ENCODE measurements at regions not wholly inside any gene's neighbourhood (a gene's known extent, or its start where the extent isn't known, plus 50 kb on each side); places are given as distances from the start of the nearest gene placed in this dataset.

GRCh38 chr21:35325953-35326352, 276.9 kb upstream of the RUNX1 start:
- Histone ChIP-seq H3K27me3 (ENCODE audit: control insufficient read depth, insufficient read depth, low read length) (no peaks in the 10 kb centered on the region; the same call in 1 of the 2 replicates), H3K36me3 (ENCODE audit: control insufficient read depth, insufficient read depth, low read length) (no peaks in the 10 kb centered on the region), H3K9ac (ENCODE audit: low read length) (no peak overlapping the region), H3K9me3 (ENCODE audit: control insufficient read depth, insufficient read depth, low read depth, low read length) (no peaks in the 10 kb centered on the region), H3K4me1 (ENCODE audit: control insufficient read depth, insufficient read depth, low read length) (no peaks in the 10 kb centered on the region; the same call in 1 of the 2 replicates), H3K4me3 (ENCODE audit: low read depth, low read length) (no peak overlapping the region), H3K27ac (ENCODE audit: low read depth, low read length) (no peak overlapping the region)

- Histone ChIP-seq H3K4me1 (ENCODE audit: control insufficient read depth, insufficient read depth, low read length) (no peaks in the 10 kb centered on the region; the same call in 1 of the 2 replicates), H3K36me3 (ENCODE audit: control insufficient read depth, insufficient read depth, low read length) (no peaks in the 10 kb centered on the region), H3K27ac (ENCODE audit: low read depth, low read length) (no peak overlapping the region), H3K27me3 (ENCODE audit: control insufficient read depth, insufficient read depth, low read length) (no peaks in the 10 kb centered on the region; the same call in 1 of the 2 replicates), H3K9ac (ENCODE audit: low read length) (no peak overlapping the region), H3K9me3 (ENCODE audit: control insufficient read depth, insufficient read depth, low read depth, low read length) (no peaks in the 10 kb centered on the region), H3K4me3 (ENCODE audit: low read depth, low read length) (no peak overlapping the region)
These were observed 275.5 kb upstream of the RUNX1 start for GRCh38 chr21:35324372-35325220.

GRCh38 chr21:35323947-35324346, 274.8 kb upstream of the RUNX1 start:
- Histone ChIP-seq H3K27me3 (ENCODE audit: control insufficient read depth, insufficient read depth, low read length) (no peaks in the 10 kb centered on the region; the same call in 1 of the 2 replicates), H3K4me1 (ENCODE audit: control insufficient read depth, insufficient read depth, low read length) (no peaks in the 10 kb centered on the region; the same call in 1 of the 2 replicates), H3K27ac (ENCODE audit: low read depth, low read length) (no peak overlapping the region), H3K9me3 (ENCODE audit: control insufficient read depth, insufficient read depth, low read depth, low read length) (no peaks in the 10 kb centered on the region), H3K9ac (ENCODE audit: low read length) (no peak overlapping the region), H3K4me3 (ENCODE audit: low read depth, low read length) (no peak overlapping the region), H3K36me3 (ENCODE audit: control insufficient read depth, insufficient read depth, low read length) (no peaks in the 10 kb centered on the region)

- Histone ChIP-seq H3K36me3 (ENCODE audit: control insufficient read depth, insufficient read depth, low read length) (no peaks in the 10 kb centered on the region), H3K27me3 (ENCODE audit: control insufficient read depth, insufficient read depth, low read length) (no peaks in the 10 kb centered on the region), H3K9ac (ENCODE audit: low read length) (no peak overlapping the region), H3K4me3 (ENCODE audit: low read depth, low read length) (no peak overlapping the region), H3K9me3 (ENCODE audit: control insufficient read depth, insufficient read depth, low read depth, low read length) (no peaks in the 10 kb centered on the region), H3K4me1 (ENCODE audit: control insufficient read depth, insufficient read depth, low read length) (peaks cover 2% of the 10 kb centered on the region; the same call in 1 of the 2 replicates), H3K27ac (ENCODE audit: low read depth, low read length) (no peak overlapping the region)
These were observed 272.5 kb upstream of the RUNX1 start for GRCh38 chr21:35321322-35322200.

- H3K36me3 ChIP-seq (ENCODE audit: control insufficient read depth, insufficient read depth, low read length) = no peaks in the 10 kb centered on the region
- H3K27me3 ChIP-seq (ENCODE audit: control insufficient read depth, insufficient read depth, low read length) = no peaks in the 10 kb centered on the region
- H3K9me3 ChIP-seq (ENCODE audit: control insufficient read depth, insufficient read depth, low read depth, low read length) = no peaks in the 10 kb centered on the region
- peaks cover 4% of the 10 kb centered on the region; the same call in 1 of the 2 replicates for H3K4me1 ChIP-seq (ENCODE audit: control insufficient read depth, insufficient read depth, low read length)
- H3K27ac ChIP-seq (ENCODE audit: low read depth, low read length) = no peak overlapping the region
- H3K9ac ChIP-seq (ENCODE audit: low read length) = no peak overlapping the region
- no peak overlapping the region for H3K4me3 ChIP-seq (ENCODE audit: low read depth, low read length)
These were observed 270.7 kb upstream of the RUNX1 start for GRCh38 chr21:35319684-35320283.

- no peak overlapping the region for H3K4me3 ChIP-seq (ENCODE audit: low read depth, low read length)
- H3K27ac ChIP-seq (ENCODE audit: low read depth, low read length) = no peak overlapping the region
- no peaks in the 10 kb centered on the region for H3K36me3 ChIP-seq (ENCODE audit: control insufficient read depth, insufficient read depth, low read length)
- no peaks in the 10 kb centered on the region for H3K27me3 ChIP-seq (ENCODE audit: control insufficient read depth, insufficient read depth, low read length)
- H3K9me3 ChIP-seq (ENCODE audit: control insufficient read depth, insufficient read depth, low read depth, low read length) = no peaks in the 10 kb centered on the region
- H3K9ac ChIP-seq (ENCODE audit: low read length) = no peak overlapping the region
- H3K4me1 ChIP-seq (ENCODE audit: control insufficient read depth, insufficient read depth, low read length) = peaks cover 4% of the 10 kb centered on the region; the same call in 1 of the 2 replicates
These were observed 267.8 kb upstream of the RUNX1 start for GRCh38 chr21:35316933-35317332.

GRCh38 chr21:35316456-35316855, 267.4 kb upstream of the RUNX1 start:
- H3K9ac ChIP-seq (ENCODE audit: low read length) = no peak overlapping the region
- H3K4me3 ChIP-seq (ENCODE audit: low read depth, low read length) = no peak overlapping the region
- H3K9me3 ChIP-seq (ENCODE audit: control insufficient read depth, insufficient read depth, low read depth, low read length) = no peaks in the 10 kb centered on the region
- no peaks in the 10 kb centered on the region for H3K36me3 ChIP-seq (ENCODE audit: control insufficient read depth, insufficient read depth, low read length)
- no peaks in the 10 kb centered on the region for H3K27me3 ChIP-seq (ENCODE audit: control insufficient read depth, insufficient read depth, low read length)
- H3K27ac ChIP-seq (ENCODE audit: low read depth, low read length) = no peak overlapping the region
- peaks cover 4% of the 10 kb centered on the region; the same call in 1 of the 2 replicates for H3K4me1 ChIP-seq (ENCODE audit: control insufficient read depth, insufficient read depth, low read length)

- H3K36me3 ChIP-seq (ENCODE audit: control insufficient read depth, insufficient read depth, low read length) = no peaks in the 10 kb centered on the region
These were observed 265.9 kb upstream of the RUNX1 start for GRCh38 chr21:35314857-35315582.

GRCh38 chr21:35311985-35312384, 262.9 kb upstream of the RUNX1 start:
- peaks cover 6% of the 10 kb centered on the region for H3K9me3 ChIP-seq (ENCODE audit: control insufficient read depth, insufficient read depth, low read depth, low read length)
- H3K27me3 ChIP-seq (ENCODE audit: control insufficient read depth, insufficient read depth, low read length) = no peaks in the 10 kb centered on the region
- peaks cover 4% of the 10 kb centered on the region; the same call in 1 of the 2 replicates for H3K4me1 ChIP-seq (ENCODE audit: control insufficient read depth, insufficient read depth, low read length)
- no peak overlapping the region for H3K4me3 ChIP-seq (ENCODE audit: low read depth, low read length)
- no peaks in the 10 kb centered on the region for H3K36me3 ChIP-seq (ENCODE audit: control insufficient read depth, insufficient read depth, low read length)
- H3K27ac ChIP-seq (ENCODE audit: low read depth, low read length) = no peak overlapping the region
- H3K9ac ChIP-seq (ENCODE audit: low read length) = no peak overlapping the region

More at GRCh38 chr21:35314857-35315582, 265.9 kb upstream of the RUNX1 start:
- Histone ChIP-seq H3K4me1 (ENCODE audit: control insufficient read depth, insufficient read depth, low read length) (peaks cover 4% of the 10 kb centered on the region; the same call in 1 of the 2 replicates), H3K27me3 (ENCODE audit: control insufficient read depth, insufficient read depth, low read length) (no peaks in the 10 kb centered on the region), H3K9me3 (ENCODE audit: control insufficient read depth, insufficient read depth, low read depth, low read length) (no peaks in the 10 kb centered on the region), H3K9ac (ENCODE audit: low read length) (no peak overlapping the region), H3K4me3 (ENCODE audit: low read depth, low read length) (no peak overlapping the region), H3K27ac (ENCODE audit: low read depth, low read length) (no peak overlapping the region)

GRCh38 chr21:35309316-35309715, 260.2 kb upstream of the RUNX1 start:
- Histone ChIP-seq H3K36me3 (ENCODE audit: control insufficient read depth, insufficient read depth, low read length) (no peaks in the 10 kb centered on the region), H3K9me3 (ENCODE audit: control insufficient read depth, insufficient read depth, low read depth, low read length) (peaks cover 6% of the 10 kb centered on the region), H3K4me3 (ENCODE audit: low read depth, low read length) (no peak overlapping the region), H3K27ac (ENCODE audit: low read depth, low read length) (no peak overlapping the region), H3K4me1 (ENCODE audit: control insufficient read depth, insufficient read depth, low read length) (no peaks in the 10 kb centered on the region), H3K9ac (ENCODE audit: low read length) (no peak overlapping the region), H3K27me3 (ENCODE audit: control insufficient read depth, insufficient read depth, low read length) (no peaks in the 10 kb centered on the region)
